GM18499 (cell line): ENCODE measurements at regions not wholly inside any gene's neighbourhood (a gene's known extent, or its start where the extent isn't known, plus 50 kb on each side); places are given as distances from the start of the nearest gene placed in this dataset.
"Not testable (repeated sequence)": the region's sequence is repeated elsewhere in the genome, so short reads cannot be mapped to it uniquely, and the experiment has no call there.

ENCODE experiments used
- ATAC-seq: cut with Tn5 transposase; IDR thresholded peaks from one replicate; pipeline ENCODE4 v1.9.1; 2021; ENCODE audit warnings: moderate number of reproducible peaks; ENCODE audit not compliant: insufficient read depth, unreplicated experiment

- ATAC-seq = no peak
Measured at GRCh38 chr13:90910018-90910639, 437.4 kb upstream of the MIR17HG start.

DNA sequence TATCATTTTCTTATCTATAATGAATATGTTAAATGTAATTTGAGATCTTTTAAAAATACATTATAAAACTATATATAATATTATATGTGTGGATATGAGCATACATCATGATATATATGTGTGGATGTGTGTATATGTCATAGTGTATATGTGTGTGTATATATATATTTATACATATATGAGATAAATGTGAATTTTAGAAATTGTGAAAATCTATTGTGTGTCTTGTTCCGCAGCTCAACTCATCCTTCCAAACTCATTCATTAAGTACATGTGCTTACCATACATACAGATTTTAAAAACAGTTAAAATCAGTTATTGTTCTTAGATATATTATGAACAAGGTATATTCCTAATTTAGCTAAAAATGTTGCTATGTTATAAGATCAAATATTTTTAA is 435.2 kb upstream of the MIR17HG start:
- no peak for ATAC-seq

DNA sequence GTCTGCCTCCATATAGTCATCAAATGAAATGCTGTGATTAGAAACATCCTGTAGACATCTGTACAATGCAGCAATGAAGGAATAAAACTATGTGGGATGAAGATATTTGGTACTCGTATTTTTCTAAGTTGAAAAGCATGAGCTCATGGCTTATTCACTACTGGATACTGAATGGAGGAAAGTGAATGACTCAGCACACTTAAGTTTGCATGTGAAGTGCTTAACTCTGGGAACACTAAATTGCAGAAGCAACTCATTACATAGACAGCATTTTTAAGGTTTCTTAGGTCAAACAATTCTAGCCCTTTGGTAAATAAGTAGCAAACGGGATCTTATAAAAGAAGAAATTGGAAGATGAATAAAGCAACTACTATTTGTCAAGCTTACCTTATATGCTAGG is 429.0 kb upstream of the MIR17HG start:
- ATAC-seq = no peak

GRCh38 chr13:90919153-90919552 is 428.3 kb upstream of the MIR17HG start:
- ATAC-seq = no peak

- ATAC-seq = no peak
Measured at GRCh38 chr13:90926459-90926858, 421.0 kb upstream of the MIR17HG start.

DNA sequence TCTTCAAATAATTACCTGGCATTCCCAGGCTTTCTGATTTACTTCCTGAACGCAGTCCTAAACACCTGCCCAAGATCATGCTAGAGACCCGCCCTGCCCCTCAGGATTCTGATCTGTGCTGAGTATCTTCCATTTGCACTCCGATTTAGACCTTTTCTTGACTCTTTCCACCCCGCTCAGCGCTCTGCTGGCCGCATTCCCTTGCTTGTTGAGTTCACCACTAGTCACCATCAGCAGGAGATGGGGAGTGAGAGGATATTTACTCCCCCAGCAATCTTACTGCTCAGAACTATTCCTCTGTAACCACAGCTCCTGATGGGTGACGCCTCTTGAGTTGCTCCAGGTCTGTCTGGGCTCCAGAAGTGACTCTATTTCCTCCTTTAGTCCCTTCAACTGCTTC is 419.4 kb upstream of the MIR17HG start:
- ATAC-seq = no peak

DNA sequence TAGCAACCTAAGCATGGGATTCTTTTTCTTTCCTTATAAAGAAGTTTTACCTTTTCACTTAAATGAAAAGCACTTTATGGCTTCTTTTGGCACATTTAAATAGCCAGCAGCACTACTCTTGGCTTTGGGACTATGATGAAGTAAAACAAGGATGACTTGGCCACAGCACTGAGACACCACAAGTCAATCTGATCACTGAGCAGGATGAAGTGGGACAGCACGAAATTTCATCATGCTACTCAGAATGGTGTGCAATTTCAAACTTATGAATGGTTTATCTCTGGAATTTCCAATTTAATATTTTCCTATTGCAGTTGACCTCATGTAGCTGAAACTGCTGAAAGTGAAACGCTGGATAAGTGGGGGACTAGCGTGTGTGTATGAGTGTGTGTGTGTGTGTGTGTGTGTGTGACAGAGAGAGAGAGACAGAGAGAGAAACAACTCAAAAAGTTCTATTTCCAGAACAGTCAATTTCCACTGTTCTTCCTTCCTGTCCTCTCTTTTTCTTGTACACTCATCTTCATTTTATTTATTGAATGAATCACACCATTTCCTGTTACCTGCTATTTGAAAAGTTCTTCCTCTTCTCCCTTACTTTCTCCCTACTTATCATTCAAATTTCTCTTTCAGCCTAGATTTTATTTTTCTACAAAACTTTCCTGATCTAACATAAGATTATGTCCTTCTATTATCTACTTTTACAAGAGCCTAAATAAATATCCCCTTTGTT is 414.2 kb upstream of the MIR17HG start:
- ATAC-seq = no peak

GRCh38 chr13:90934741-90935140 is 412.7 kb upstream of the MIR17HG start:
- ATAC-seq = no peak

- no peak for ATAC-seq
Measured at GRCh38 chr13:90938848-90939247, 408.6 kb upstream of the MIR17HG start.

DNA sequence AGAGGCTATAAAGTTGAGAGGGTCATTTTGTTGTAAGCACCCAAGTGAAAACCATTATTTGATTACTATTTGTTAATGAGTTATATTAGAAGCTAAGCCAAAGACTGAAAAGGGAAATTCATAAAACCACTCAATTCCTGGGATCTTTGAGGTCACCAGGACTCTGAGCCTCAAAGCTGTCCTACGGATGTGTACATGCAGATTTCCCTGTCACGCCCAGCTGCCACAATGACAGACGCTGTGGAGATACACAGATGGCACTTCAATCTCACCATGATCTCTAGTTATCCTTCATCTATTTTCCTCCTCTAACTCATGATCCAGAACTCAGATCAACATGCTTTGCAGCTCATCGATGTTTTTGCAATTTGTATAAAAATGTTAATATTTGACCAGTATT is 403.5 kb upstream of the MIR17HG start:
- ATAC-seq = no peak

- ATAC-seq = not testable (repeated sequence)
Measured at GRCh38 chr13:90945146-90945545, 402.3 kb upstream of the MIR17HG start.

GRCh38 chr13:90946125-90946524 is 401.4 kb upstream of the MIR17HG start:
- ATAC-seq = not testable (repeated sequence)

DNA sequence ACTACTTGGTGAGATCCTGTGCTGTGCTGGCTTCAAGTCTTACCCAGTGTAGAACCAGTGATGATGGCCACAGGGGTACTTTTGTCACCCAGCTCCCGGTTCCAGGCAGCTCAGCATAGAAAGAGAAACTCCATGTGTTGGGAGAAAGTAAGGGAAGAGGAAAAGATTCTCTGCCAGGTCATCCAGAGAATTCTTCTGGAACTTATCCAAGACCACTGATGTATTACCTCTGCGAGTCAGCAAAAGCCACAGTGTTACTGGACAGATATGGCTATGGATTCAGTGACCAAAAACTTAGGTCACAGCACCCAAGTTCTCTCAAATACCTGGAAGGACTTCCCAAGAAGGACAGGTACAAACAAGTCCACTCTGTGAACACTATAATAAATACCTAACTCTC is 399.5 kb upstream of the MIR17HG start:
- ATAC-seq = no peak

DNA sequence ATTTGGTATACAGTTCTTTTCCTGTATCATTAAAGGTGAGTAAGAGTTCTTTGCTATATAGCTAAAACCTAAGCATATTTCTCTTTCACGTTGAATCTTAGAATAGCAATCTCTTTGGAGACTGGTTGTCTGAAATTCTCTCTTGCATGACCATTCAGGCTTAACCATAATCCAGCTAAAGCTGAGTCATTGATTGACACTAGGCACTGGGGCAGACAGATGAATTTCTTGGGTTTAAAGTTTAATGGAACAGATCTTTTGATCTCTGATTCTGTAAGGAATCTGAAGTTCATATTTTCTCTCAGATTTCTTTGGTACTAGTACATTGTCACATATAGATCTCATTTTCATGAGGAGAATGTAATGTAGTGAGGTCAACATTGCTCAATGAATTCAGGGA is 397.3 kb upstream of the MIR17HG start:
- no peak for ATAC-seq

DNA sequence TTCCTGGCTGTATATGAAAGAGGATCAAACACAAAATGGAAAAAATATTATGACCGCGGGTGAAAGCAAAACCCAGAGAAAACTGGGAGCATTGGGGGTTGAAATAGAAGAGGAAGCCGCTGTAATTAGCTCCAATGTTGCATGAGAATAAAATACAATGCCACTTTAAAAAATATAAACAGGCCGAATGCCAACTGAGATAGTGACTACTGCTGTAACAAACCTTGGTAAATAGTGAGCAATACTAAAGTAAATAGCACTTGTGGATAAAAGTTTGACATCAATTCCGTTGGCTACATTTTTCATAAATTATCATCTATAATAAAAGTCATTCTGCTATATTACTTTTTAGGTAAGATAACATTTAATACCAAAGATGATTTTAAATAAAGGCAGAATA is 395.8 kb upstream of the MIR17HG start:
- no peak for ATAC-seq

GRCh38 chr13:90952326-90952725 is 395.2 kb upstream of the MIR17HG start:
- no peak for ATAC-seq

- no peak for ATAC-seq
Measured at GRCh38 chr13:90954605-90955195, 392.8 kb upstream of the MIR17HG start.

GRCh38 chr13:90956031-90956430 is 391.5 kb upstream of the MIR17HG start:
- no peak for ATAC-seq

DNA sequence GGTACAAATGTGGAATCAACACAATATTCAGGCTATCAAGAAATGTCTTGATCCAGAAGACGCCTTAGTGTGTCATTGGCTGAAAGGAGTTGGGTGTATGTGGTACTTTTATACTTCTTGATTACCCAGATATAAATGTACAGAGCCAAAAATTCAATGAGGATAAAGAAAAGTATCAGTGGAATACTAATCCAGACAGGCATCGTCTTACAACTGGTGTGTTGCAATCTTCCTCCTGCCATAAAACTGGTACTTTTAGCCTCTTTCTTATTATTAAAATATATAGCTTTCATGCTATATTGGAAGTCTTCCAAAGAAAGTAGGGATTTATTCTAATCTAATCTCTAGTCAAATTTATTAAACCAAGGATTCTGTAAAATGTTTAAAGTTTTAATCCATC is 388.6 kb upstream of the MIR17HG start:
- ATAC-seq = no peak

DNA sequence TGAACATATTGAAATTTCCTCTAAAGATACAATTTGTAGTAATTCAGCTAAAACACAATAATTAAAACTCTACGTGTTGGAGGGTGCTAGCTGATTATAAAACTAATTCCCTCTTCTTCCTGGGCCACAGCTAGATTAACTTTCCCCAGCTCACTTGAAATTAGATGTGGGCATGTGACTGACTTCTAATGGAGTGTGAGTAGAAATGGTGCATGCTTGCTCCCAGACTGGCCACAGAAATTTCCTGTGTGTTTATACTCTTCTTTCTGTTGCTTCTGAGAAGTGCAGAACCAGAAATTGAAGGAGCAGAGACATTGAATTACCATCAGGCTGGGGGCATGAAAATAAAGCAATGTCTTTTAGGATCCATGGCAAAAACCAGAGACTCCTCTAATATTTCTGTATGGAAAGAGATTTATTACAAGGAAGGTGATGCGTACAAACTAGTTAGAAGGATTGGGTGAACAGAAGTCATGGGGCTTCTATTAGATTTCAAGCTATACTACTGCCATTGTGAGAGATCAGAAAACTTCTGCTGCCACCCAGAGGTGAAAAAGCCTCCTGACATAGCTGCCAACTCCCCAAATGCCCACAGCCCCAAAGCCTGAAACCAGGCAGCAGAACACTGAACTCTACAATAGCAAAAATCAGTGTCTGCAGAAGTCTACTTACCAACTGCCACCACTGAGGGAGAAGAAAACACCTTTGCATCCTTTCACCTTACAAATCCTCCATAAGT is 379.2 kb upstream of the MIR17HG start:
- ATAC-seq = no peak
